ENCODE measurements at regions not wholly inside any gene's neighbourhood (a gene's known extent, or its start where the extent isn't known, plus 50 kb on each side); places are given as distances from the start of the nearest gene placed in this dataset.

DNA sequence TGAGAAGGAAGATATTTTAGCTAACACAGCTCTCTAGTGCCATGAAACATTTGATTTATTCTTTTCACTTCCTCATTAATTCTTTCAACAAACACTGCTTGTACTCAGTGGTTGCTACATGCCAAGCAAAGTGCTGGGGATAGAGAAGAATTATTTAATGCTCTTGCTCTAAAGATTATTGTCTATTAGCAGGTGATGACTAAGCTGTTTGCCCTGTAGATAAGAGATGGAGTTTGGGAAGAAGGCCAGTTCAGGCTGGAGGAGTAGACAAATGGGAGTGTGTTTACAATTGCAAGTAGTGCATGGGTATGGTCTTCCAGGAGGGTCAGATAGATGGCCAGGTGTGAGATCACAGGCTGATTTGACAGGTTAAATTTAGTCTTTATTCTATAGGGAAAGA is 99.8 kb upstream of the SEL1L start:
- Mint-ChIP-seq H3K36me3 (no peaks in the 10 kb centered on the region), H3K4me1 (no peaks in the 10 kb centered on the region), H3K27me3 (ENCODE audit: low read depth in 2 of 2) (no peaks in the 10 kb centered on the region), H3K9me3 (peaks cover 5 to 8% of the 10 kb centered on the region in 2 donors), H3K4me3 (no peak overlapping the region), H3K27ac (no peak overlapping the region)
- Histone ChIP-seq H3K4me3 (ENCODE audit: low read length) (no peak overlapping the region), H3K4me1 (ENCODE audit: control insufficient read depth, insufficient read depth, low read length) (no peaks in the 10 kb centered on the region), H3K36me3 (ENCODE audit: control insufficient read depth, insufficient read depth, low read length) (no peaks in the 10 kb centered on the region), H3K27ac (ENCODE audit: low read length) (no peak overlapping the region), H3K9me3 (ENCODE audit: control insufficient read depth, insufficient read depth, low read length) (no peaks in the 10 kb centered on the region), H3K27me3 (ENCODE audit: control insufficient read depth, insufficient read depth, low read length) (no peaks in the 10 kb centered on the region)
- no peak for DNase-seq
- TF ChIP-seq, protein P1, sequence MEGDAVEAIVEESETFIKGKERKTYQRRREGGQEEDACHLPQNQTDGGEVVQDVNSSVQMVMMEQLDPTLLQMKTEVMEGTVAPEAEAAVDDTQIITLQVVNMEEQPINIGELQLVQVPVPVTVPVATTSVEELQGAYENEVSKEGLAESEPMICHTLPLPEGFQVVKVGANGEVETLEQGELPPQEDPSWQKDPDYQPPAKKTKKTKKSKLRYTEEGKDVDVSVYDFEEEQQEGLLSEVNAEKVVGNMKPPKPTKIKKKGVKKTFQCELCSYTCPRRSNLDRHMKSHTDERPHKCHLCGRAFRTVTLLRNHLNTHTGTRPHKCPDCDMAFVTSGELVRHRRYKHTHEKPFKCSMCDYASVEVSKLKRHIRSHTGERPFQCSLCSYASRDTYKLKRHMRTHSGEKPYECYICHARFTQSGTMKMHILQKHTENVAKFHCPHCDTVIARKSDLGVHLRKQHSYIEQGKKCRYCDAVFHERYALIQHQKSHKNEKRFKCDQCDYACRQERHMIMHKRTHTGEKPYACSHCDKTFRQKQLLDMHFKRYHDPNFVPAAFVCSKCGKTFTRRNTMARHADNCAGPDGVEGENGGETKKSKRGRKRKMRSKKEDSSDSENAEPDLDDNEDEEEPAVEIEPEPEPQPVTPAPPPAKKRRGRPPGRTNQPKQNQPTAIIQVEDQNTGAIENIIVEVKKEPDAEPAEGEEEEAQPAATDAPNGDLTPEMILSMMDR (IDR thresholded peaks at IDR 0.05) = no peak
- ATAC-seq = no peak
- intact Hi-C loops (cut with micrococcal nuclease) = no loop called here

DNA sequence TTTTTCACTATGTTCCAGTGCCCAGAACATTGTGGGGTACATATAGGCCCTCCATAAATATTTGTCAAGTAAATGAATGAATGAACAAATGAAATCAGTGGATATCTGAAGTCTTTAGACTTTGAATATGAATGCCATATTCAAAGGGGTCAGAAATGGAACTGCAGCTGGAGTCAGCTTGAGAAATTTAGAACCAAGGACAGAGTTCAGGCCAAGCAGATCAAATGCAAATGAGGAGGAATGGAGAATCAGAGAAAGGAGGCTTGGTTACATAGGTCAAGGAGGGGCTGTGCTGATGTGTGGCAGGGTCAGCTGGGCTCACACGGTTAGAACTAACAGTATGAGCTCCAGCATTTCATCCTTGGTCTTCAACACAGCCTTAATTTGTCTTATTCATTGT is 104.0 kb upstream of the SEL1L start:
- TF ChIP-seq, protein P1 (IDR thresholded peaks at IDR 0.05) = no peak
- Mint-ChIP-seq H3K4me1 (no peaks in the 10 kb centered on the region), H3K27ac (no peak overlapping the region), H3K9me3 (peaks cover 4 to 7% of the 10 kb centered on the region in 2 donors), H3K27me3 (ENCODE audit: low read depth in 2 of 2) (no peaks in the 10 kb centered on the region), H3K36me3 (no peaks in the 10 kb centered on the region), H3K4me3 (no peak overlapping the region)
- Histone ChIP-seq H3K27ac (ENCODE audit: low read length) (no peak overlapping the region), H3K4me3 (ENCODE audit: low read length) (no peak overlapping the region), H3K9me3 (ENCODE audit: control insufficient read depth, insufficient read depth, low read length) (no peaks in the 10 kb centered on the region), H3K4me1 (ENCODE audit: control insufficient read depth, insufficient read depth, low read length) (no peaks in the 10 kb centered on the region), H3K27me3 (ENCODE audit: control insufficient read depth, insufficient read depth, low read length) (no peaks in the 10 kb centered on the region), H3K36me3 (ENCODE audit: control insufficient read depth, insufficient read depth, low read length) (no peaks in the 10 kb centered on the region)
- intact Hi-C loops (cut with micrococcal nuclease) = no loop called here
- ATAC-seq = no peak
- no peak for DNase-seq
- WGBS (ENCODE audit: insufficient coverage) = 82% methylated on average over 1 of the region's 1 CpG

- Histone ChIP-seq H3K36me3 (ENCODE audit: control insufficient read depth, insufficient read depth, low read length) (no peaks in the 10 kb centered on the region), H3K4me3 (ENCODE audit: low read length) (no peak overlapping the region), H3K4me1 (ENCODE audit: control insufficient read depth, insufficient read depth, low read length) (no peaks in the 10 kb centered on the region), H3K27ac (ENCODE audit: low read length) (no peak overlapping the region), H3K9me3 (ENCODE audit: control insufficient read depth, insufficient read depth, low read length) (no peaks in the 10 kb centered on the region), H3K27me3 (ENCODE audit: control insufficient read depth, insufficient read depth, low read length) (no peaks in the 10 kb centered on the region)
- Mint-ChIP-seq H3K9me3 (peaks cover 2 to 5% of the 10 kb centered on the region in 2 donors), H3K27me3 (ENCODE audit: low read depth in 2 of 2) (no peaks in the 10 kb centered on the region), H3K36me3 (no peaks in the 10 kb centered on the region), H3K4me3 (no peak overlapping the region), H3K27ac (no peak overlapping the region), H3K4me1 (no peaks in the 10 kb centered on the region)
- ATAC-seq = no peak
- intact Hi-C loops (cut with micrococcal nuclease) = no loop called here
- no peak for DNase-seq
- TF ChIP-seq, protein P1 (IDR thresholded peaks at IDR 0.05) = no peak
- 77% methylated on average over 3 of the region's 3 CpGs for WGBS (ENCODE audit: insufficient coverage)
Observed at GRCh38 chr14:81638656-81639280, 105.1 kb upstream of the SEL1L start.

GRCh38 chr14:81653626-81654025 is 120.0 kb upstream of the SEL1L start:
- DNase-seq (no peak), ATAC-seq (no peak)
- Histone ChIP-seq H3K36me3 (ENCODE audit: control insufficient read depth, insufficient read depth, low read length) (no peaks in the 10 kb centered on the region), H3K4me3 (ENCODE audit: low read length) (no peak overlapping the region), H3K4me1 (ENCODE audit: control insufficient read depth, insufficient read depth, low read length) (no peaks in the 10 kb centered on the region), H3K27ac (ENCODE audit: low read length) (no peak overlapping the region), H3K27me3 (ENCODE audit: control insufficient read depth, insufficient read depth, low read length) (no peaks in the 10 kb centered on the region), H3K9me3 (ENCODE audit: control insufficient read depth, insufficient read depth, low read length) (no peaks in the 10 kb centered on the region)
- Mint-ChIP-seq H3K4me3 (no peak overlapping the region), H3K27me3 (ENCODE audit: low read depth in 2 of 2) (no peaks in the 10 kb centered on the region), H3K4me1 (no peaks in the 10 kb centered on the region), H3K27ac (no peak overlapping the region), H3K36me3 (no peaks in the 10 kb centered on the region), H3K9me3 (peaks cover 4 to 7% of the 10 kb centered on the region in 2 donors)
- intact Hi-C loops (cut with micrococcal nuclease) = no loop called here
- TF ChIP-seq, protein P1 (IDR thresholded peaks at IDR 0.05) = no peak
- WGBS (ENCODE audit: insufficient coverage) = 78% methylated on average over 2 of the region's 2 CpGs

All from natural killer cell (primary cell).